ENCODE measurements at regions not wholly inside any gene's neighbourhood (a gene's known extent, or its start where the extent isn't known, plus 50 kb on each side); places are given as distances from the start of the nearest gene placed in this dataset.
A peak's percentile ranks its signal among the peaks of the same experiment; 100 is the strongest.

- H3K27ac ChIP-seq (ENCODE audit: low read length, poor library complexity, severe bottlenecking), result no peak overlapping the region
- no peak overlapping the region for H3K9ac ChIP-seq (ENCODE audit: low read length)
Measured at GRCh38 chr12:18794000-18794399, 56.1 kb downstream of the CAPZA3 start.

DNA sequence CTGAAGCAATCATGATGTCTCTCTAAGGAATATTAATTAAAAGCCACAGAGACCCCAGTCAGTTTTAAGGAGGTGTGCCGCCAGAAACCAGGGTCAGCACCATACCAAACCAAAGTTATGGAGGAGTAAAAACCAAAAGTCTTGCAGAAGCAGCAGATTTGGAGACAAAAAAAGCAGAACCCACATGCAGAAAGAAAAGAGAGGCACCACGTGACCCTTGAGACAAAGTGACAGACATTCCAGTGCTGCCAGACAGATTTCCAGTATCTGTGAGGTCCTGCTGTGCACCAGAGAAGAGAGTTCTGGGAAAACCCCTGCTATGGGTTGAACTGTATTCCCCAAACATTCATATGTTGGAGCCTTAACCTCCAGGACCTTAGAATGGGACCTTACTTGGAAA lies 59.7 kb downstream of the CAPZA3 start:
- Histone ChIP-seq H3K4me1 (ENCODE audit: control insufficient read depth, insufficient read depth, low read depth, low read length) (peaks cover 5% of the 10 kb centered on the region), H3K9ac (ENCODE audit: low read length) (no peak overlapping the region), H3K4ac (ENCODE audit: low read depth in 1 of 2, low read length in 2 of 2) (no peak overlapping the region), H4K91ac (ENCODE audit: low read length) (no peak overlapping the region), H3K79me1 (replicated peaks; ENCODE audit: low read length, poor library complexity, severe bottlenecking) (no peaks in the 10 kb centered on the region), H2AK5ac (ENCODE audit: low read length, severe bottlenecking) (no peak overlapping the region), H2BK120ac (ENCODE audit: low read depth, low read length) (no peak overlapping the region), H3K27ac (ENCODE audit: low read length, poor library complexity, severe bottlenecking) (peak overlapping the region; percentile 3), H3K14ac (ENCODE audit: low read length in 2 of 2) (no peak overlapping the region), H3K4me3 (ENCODE audit: insufficient read depth in 1 of 2, low read depth in 1 of 2, low read length in 2 of 2) (no peak overlapping the region), H3K4me2 (ENCODE audit: low read length, poor library complexity, severe bottlenecking) (no peak overlapping the region), H2BK12ac (ENCODE audit: low read length in 2 of 2) (no peak overlapping the region), H3K9me3 (ENCODE audit: control insufficient read depth, low read length) (no peaks in the 10 kb centered on the region), H4K8ac (ENCODE audit: low read length) (no peak overlapping the region), H3K18ac (ENCODE audit: low read depth in 1 of 2, low read length in 2 of 2) (no peak overlapping the region), H3K36me3 (ENCODE audit: control insufficient read depth in 1 of 2, insufficient read depth in 2 of 2, low read depth in 1 of 2, low read length in 2 of 2) (no peaks in the 10 kb centered on the region), H2BK5ac (ENCODE audit: low read depth, low read length, poor library complexity, severe bottlenecking) (no peak overlapping the region), H2BK15ac (ENCODE audit: low read depth, poor library complexity, severe bottlenecking) (no peak overlapping the region), H2AFZ (ENCODE audit: low read depth, low read length) (no peak overlapping the region), H3K23ac (ENCODE audit: low read length in 2 of 2) (no peak overlapping the region), H3K27me3 (ENCODE audit: control insufficient read depth in 1 of 2, insufficient read depth in 1 of 2, low read length in 2 of 2) (no peaks in the 10 kb centered on the region)
- 81% methylated on average over 2 of the region's 2 CpGs for WGBS
- no peak for DNase-seq

More at GRCh38 chr12:18794000-18794399, 56.1 kb downstream of the CAPZA3 start:
- H2BK12ac ChIP-seq (ENCODE audit: low read length in 2 of 2), result no peak overlapping the region
- no peak overlapping the region for H3K4me3 ChIP-seq (ENCODE audit: insufficient read depth in 1 of 2, low read depth in 1 of 2, low read length in 2 of 2)
- H4K8ac ChIP-seq (ENCODE audit: low read length), result no peak overlapping the region
- H3K9me3 ChIP-seq (ENCODE audit: control insufficient read depth, low read length), result peaks cover 7% of the 10 kb centered on the region
- H3K36me3 ChIP-seq (ENCODE audit: control insufficient read depth in 1 of 2, insufficient read depth in 2 of 2, low read depth in 1 of 2, low read length in 2 of 2), result no peaks in the 10 kb centered on the region
- H3K4me2 ChIP-seq (ENCODE audit: low read length, poor library complexity, severe bottlenecking), result no peak overlapping the region
- H4K91ac ChIP-seq (ENCODE audit: low read length), result no peak overlapping the region
- no peak overlapping the region for H3K18ac ChIP-seq (ENCODE audit: low read depth in 1 of 2, low read length in 2 of 2)
- no peak overlapping the region for H3K23ac ChIP-seq (ENCODE audit: low read length in 2 of 2)
- no peak overlapping the region for H2BK5ac ChIP-seq (ENCODE audit: low read depth, low read length, poor library complexity, severe bottlenecking)
- H3K27me3 ChIP-seq (ENCODE audit: control insufficient read depth in 1 of 2, insufficient read depth in 1 of 2, low read length in 2 of 2), result no peaks in the 10 kb centered on the region
- no peak for DNase-seq
- peaks cover 5% of the 10 kb centered on the region for H3K4me1 ChIP-seq (ENCODE audit: control insufficient read depth, insufficient read depth, low read depth, low read length)
- H3K4ac ChIP-seq (ENCODE audit: low read depth in 1 of 2, low read length in 2 of 2), result no peak overlapping the region
- no peak overlapping the region for H3K14ac ChIP-seq (ENCODE audit: low read length in 2 of 2)
- no peak overlapping the region for H2AFZ ChIP-seq (ENCODE audit: low read depth, low read length)
- no peak overlapping the region for H2BK120ac ChIP-seq (ENCODE audit: low read depth, low read length)
- no peaks in the 10 kb centered on the region for H3K79me1 ChIP-seq (replicated peaks; ENCODE audit: low read length, poor library complexity, severe bottlenecking)
- H2BK15ac ChIP-seq (ENCODE audit: low read depth, poor library complexity, severe bottlenecking), result no peak overlapping the region
- no peak overlapping the region for H2AK5ac ChIP-seq (ENCODE audit: low read length, severe bottlenecking)

- DNase-seq, result no peak
- Histone ChIP-seq H3K9me3 (ENCODE audit: control insufficient read depth, low read length) (no peaks in the 10 kb centered on the region), H2AFZ (ENCODE audit: low read depth, low read length) (no peak overlapping the region), H3K18ac (ENCODE audit: low read depth in 1 of 2, low read length in 2 of 2) (no peak overlapping the region), H3K23ac (ENCODE audit: low read length in 2 of 2) (no peak overlapping the region), H2BK5ac (ENCODE audit: low read depth, low read length, poor library complexity, severe bottlenecking) (no peak overlapping the region), H3K4me3 (ENCODE audit: insufficient read depth in 1 of 2, low read depth in 1 of 2, low read length in 2 of 2) (no peak overlapping the region), H3K27ac (ENCODE audit: low read length, poor library complexity, severe bottlenecking) (peak overlapping the region; percentile 83), H3K4me1 (ENCODE audit: control insufficient read depth, insufficient read depth, low read depth, low read length) (peaks cover 5% of the 10 kb centered on the region), H4K8ac (ENCODE audit: low read length) (no peak overlapping the region), H3K14ac (ENCODE audit: low read length in 2 of 2) (no peak overlapping the region), H3K27me3 (ENCODE audit: control insufficient read depth in 1 of 2, insufficient read depth in 1 of 2, low read length in 2 of 2) (no peaks in the 10 kb centered on the region), H2BK12ac (ENCODE audit: low read length in 2 of 2) (no peak overlapping the region), H3K4ac (ENCODE audit: low read depth in 1 of 2, low read length in 2 of 2) (no peak overlapping the region), H4K91ac (ENCODE audit: low read length) (no peak overlapping the region), H3K36me3 (ENCODE audit: control insufficient read depth in 1 of 2, insufficient read depth in 2 of 2, low read depth in 1 of 2, low read length in 2 of 2) (no peaks in the 10 kb centered on the region), H2AK5ac (ENCODE audit: low read length, severe bottlenecking) (no peak overlapping the region), H2BK120ac (ENCODE audit: low read depth, low read length) (no peak overlapping the region), H3K79me1 (replicated peaks; ENCODE audit: low read length, poor library complexity, severe bottlenecking) (no peaks in the 10 kb centered on the region), H3K9ac (ENCODE audit: low read length) (peak overlapping the region; percentile 15), H2BK15ac (ENCODE audit: low read depth, poor library complexity, severe bottlenecking) (no peak overlapping the region), H3K4me2 (ENCODE audit: low read length, poor library complexity, severe bottlenecking) (no peak overlapping the region)
- no CpG with 5 or more reads among the region's 4 CpGs for WGBS
Measured at GRCh38 chr12:18798535-18799361, 60.8 kb downstream of the CAPZA3 start.

DNA sequence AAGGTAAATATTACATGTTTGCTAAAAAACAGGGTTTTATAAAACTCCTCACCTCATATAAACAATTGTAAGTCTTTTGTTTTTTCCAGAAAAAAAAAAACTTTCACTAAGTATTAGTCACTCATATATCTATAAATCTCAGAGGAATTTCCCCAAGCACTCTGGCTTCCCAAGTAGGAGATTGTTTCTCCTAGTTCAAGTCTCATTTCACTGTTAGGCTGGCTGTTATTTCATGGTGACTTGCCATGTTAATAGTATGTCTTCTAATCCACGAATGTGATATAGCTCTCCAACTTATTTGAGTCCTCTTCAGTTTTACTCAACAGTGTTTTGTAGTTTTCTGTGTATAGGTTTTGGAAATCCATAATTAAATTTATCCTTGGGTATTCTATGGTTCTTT lies 61.6 kb downstream of the CAPZA3 start:
- Histone ChIP-seq H3K23ac (ENCODE audit: low read length in 2 of 2) (no peak overlapping the region), H3K27ac (ENCODE audit: low read length, poor library complexity, severe bottlenecking) (no peak overlapping the region), H3K4me3 (ENCODE audit: insufficient read depth in 1 of 2, low read depth in 1 of 2, low read length in 2 of 2) (no peak overlapping the region), H2BK5ac (ENCODE audit: low read depth, low read length, poor library complexity, severe bottlenecking) (no peak overlapping the region), H3K9ac (ENCODE audit: low read length) (peak overlapping the region; percentile 15), H3K18ac (ENCODE audit: low read depth in 1 of 2, low read length in 2 of 2) (no peak overlapping the region), H3K4me1 (ENCODE audit: control insufficient read depth, insufficient read depth, low read depth, low read length) (peaks cover 5% of the 10 kb centered on the region), H3K27me3 (ENCODE audit: control insufficient read depth in 1 of 2, insufficient read depth in 1 of 2, low read length in 2 of 2) (no peaks in the 10 kb centered on the region), H2BK12ac (ENCODE audit: low read length in 2 of 2) (no peak overlapping the region), H3K4me2 (ENCODE audit: low read length, poor library complexity, severe bottlenecking) (no peak overlapping the region), H4K8ac (ENCODE audit: low read length) (no peak overlapping the region), H3K9me3 (ENCODE audit: control insufficient read depth, low read length) (no peaks in the 10 kb centered on the region), H2AFZ (ENCODE audit: low read depth, low read length) (no peak overlapping the region), H3K36me3 (ENCODE audit: control insufficient read depth in 1 of 2, insufficient read depth in 2 of 2, low read depth in 1 of 2, low read length in 2 of 2) (no peaks in the 10 kb centered on the region), H2BK120ac (ENCODE audit: low read depth, low read length) (no peak overlapping the region), H2AK5ac (ENCODE audit: low read length, severe bottlenecking) (no peak overlapping the region), H3K4ac (ENCODE audit: low read depth in 1 of 2, low read length in 2 of 2) (no peak overlapping the region), H2BK15ac (ENCODE audit: low read depth, poor library complexity, severe bottlenecking) (no peak overlapping the region), H3K14ac (ENCODE audit: low read length in 2 of 2) (no peak overlapping the region), H4K91ac (ENCODE audit: low read length) (no peak overlapping the region), H3K79me1 (replicated peaks; ENCODE audit: low read length, poor library complexity, severe bottlenecking) (no peaks in the 10 kb centered on the region)
- WGBS, result no CpG with 5 or more reads among the region's 1 CpG
- peak; percentile 59 for DNase-seq
